ENCODE measurements at regions not wholly inside any gene's neighbourhood (a gene's known extent, or its start where the extent isn't known, plus 50 kb on each side); places are given as distances from the start of the nearest gene placed in this dataset.

GRCh38 chr4:107473126-107473525 lies 246.9 kb downstream of the PAPSS1 start:
- no peaks in the 10 kb centered on the region for H3K36me3 ChIP-seq (ENCODE audit: control insufficient read depth, insufficient read depth, low read length)
- no peak overlapping the region for H3K4me2 ChIP-seq (ENCODE audit: low read length)
- H3K4me3 ChIP-seq (ENCODE audit: low read depth, low read length): no peak overlapping the region
- H3K27me3 ChIP-seq (ENCODE audit: control insufficient read depth, insufficient read depth, low read length): no peaks in the 10 kb centered on the region
- no peaks in the 10 kb centered on the region for H3K4me1 ChIP-seq
- no peak for TF ChIP-seq CTCF (IDR thresholded peaks at IDR 0.05)
- no peak overlapping the region for H2AFZ ChIP-seq
- no peaks in the 10 kb centered on the region for H3K9me3 ChIP-seq (ENCODE audit: control insufficient read depth, low read length)
- no peaks in the 10 kb centered on the region for H3K79me2 ChIP-seq
- H3K9ac ChIP-seq: no peak overlapping the region
- H3K27ac ChIP-seq: no peak overlapping the region

GRCh38 chr4:107472265-107472948 lies 247.6 kb downstream of the PAPSS1 start:
- H3K9me3 ChIP-seq (ENCODE audit: control insufficient read depth, low read length): no peaks in the 10 kb centered on the region

GRCh38 chr4:107470173-107470572 lies 249.9 kb downstream of the PAPSS1 start:
- H3K4me1 ChIP-seq: no peaks in the 10 kb centered on the region
- no peak overlapping the region for H2AFZ ChIP-seq
- no peaks in the 10 kb centered on the region for H3K27me3 ChIP-seq (ENCODE audit: control insufficient read depth, insufficient read depth, low read length)
- no peaks in the 10 kb centered on the region for H3K79me2 ChIP-seq
- H3K27ac ChIP-seq: no peak overlapping the region
- H3K36me3 ChIP-seq (ENCODE audit: control insufficient read depth, insufficient read depth, low read length): no peaks in the 10 kb centered on the region
- no peak overlapping the region for H3K4me2 ChIP-seq (ENCODE audit: low read length)
- no peak overlapping the region for H3K9ac ChIP-seq
- H3K9me3 ChIP-seq (ENCODE audit: control insufficient read depth, low read length): no peaks in the 10 kb centered on the region
- no peak overlapping the region for H3K4me3 ChIP-seq (ENCODE audit: low read depth, low read length)
- no peak for TF ChIP-seq CTCF (IDR thresholded peaks at IDR 0.05)

More at GRCh38 chr4:107472265-107472948, 247.6 kb downstream of the PAPSS1 start:
- no peaks in the 10 kb centered on the region for H3K27me3 ChIP-seq (ENCODE audit: control insufficient read depth, insufficient read depth, low read length)
- H2AFZ ChIP-seq: no peak overlapping the region
- TF ChIP-seq CTCF (IDR thresholded peaks at IDR 0.05): no peak
- no peaks in the 10 kb centered on the region for H3K4me1 ChIP-seq
- H3K36me3 ChIP-seq (ENCODE audit: control insufficient read depth, insufficient read depth, low read length): no peaks in the 10 kb centered on the region
- H3K4me2 ChIP-seq (ENCODE audit: low read length): no peak overlapping the region
- H3K9ac ChIP-seq: no peak overlapping the region
- no peak overlapping the region for H3K27ac ChIP-seq
- no peaks in the 10 kb centered on the region for H3K79me2 ChIP-seq
- H3K4me3 ChIP-seq (ENCODE audit: low read depth, low read length): no peak overlapping the region

GRCh38 chr4:107468812-107469211 lies 251.2 kb downstream of the PAPSS1 start:
- no peak overlapping the region for H3K27ac ChIP-seq
- no peaks in the 10 kb centered on the region for H3K79me2 ChIP-seq
- H3K9me3 ChIP-seq (ENCODE audit: control insufficient read depth, low read length): no peaks in the 10 kb centered on the region
- no peak overlapping the region for H3K4me2 ChIP-seq (ENCODE audit: low read length)
- H2AFZ ChIP-seq: no peak overlapping the region
- no peak overlapping the region for H3K4me3 ChIP-seq (ENCODE audit: low read depth, low read length)
- no peak overlapping the region for H3K9ac ChIP-seq
- no peaks in the 10 kb centered on the region for H3K36me3 ChIP-seq (ENCODE audit: control insufficient read depth, insufficient read depth, low read length)
- H3K4me1 ChIP-seq: no peaks in the 10 kb centered on the region
- no peaks in the 10 kb centered on the region for H3K27me3 ChIP-seq (ENCODE audit: control insufficient read depth, insufficient read depth, low read length)
- TF ChIP-seq CTCF (IDR thresholded peaks at IDR 0.05): no peak

- Histone ChIP-seq H3K9ac (no peak overlapping the region), H3K4me3 (ENCODE audit: low read depth, low read length) (no peak overlapping the region), H3K27ac (no peak overlapping the region), H3K4me1 (no peaks in the 10 kb centered on the region), H3K36me3 (ENCODE audit: control insufficient read depth, insufficient read depth, low read length) (no peaks in the 10 kb centered on the region), H3K79me2 (no peaks in the 10 kb centered on the region), H2AFZ (no peak overlapping the region), H3K4me2 (ENCODE audit: low read length) (no peak overlapping the region), H3K9me3 (ENCODE audit: control insufficient read depth, low read length) (no peaks in the 10 kb centered on the region), H3K27me3 (ENCODE audit: control insufficient read depth, insufficient read depth, low read length) (no peaks in the 10 kb centered on the region)
- no peak for TF ChIP-seq CTCF (IDR thresholded peaks at IDR 0.05)
These were observed 251.9 kb downstream of the PAPSS1 start for GRCh38 chr4:107468156-107468555.

All from parathyroid adenoma (tissue), 2 donors.